ENCODE measurements at regions not wholly inside any gene's neighbourhood (a gene's known extent, or its start where the extent isn't known, plus 50 kb on each side); places are given as distances from the start of the nearest gene placed in this dataset.

GRCh38 chr2:183680573-183680972 lies 556.3 kb downstream of the NUP35 start:
- DNase-seq: no peak
- H3K36me3 ChIP-seq (ENCODE audit: control insufficient read depth in 2 of 2, extremely low read depth in 1 of 2, insufficient read depth in 1 of 2, low read length in 1 of 2): no peaks in the 10 kb centered on the region
- no peaks in the 10 kb centered on the region for H3K4me1 ChIP-seq (ENCODE audit: control insufficient read depth in 1 of 2, extremely low read depth in 1 of 2, insufficient read depth in 2 of 2, low read length in 2 of 2)
- H3K36me3 Mint-ChIP-seq: no peaks in the 10 kb centered on the region
- POLR2A ChIA-PET: no interaction called here
- no CpG with 5 or more reads among the region's 2 CpGs for WGBS (ENCODE audit: insufficient coverage)
- H3K4me1 Mint-ChIP-seq: no peaks in the 10 kb centered on the region
- no peaks in the 10 kb centered on the region for H3K27me3 Mint-ChIP-seq
- no peak overlapping the region for H3K27ac Mint-ChIP-seq
- H3K9me3 Mint-ChIP-seq: peaks cover 3 to 24% (median 7%) of the 10 kb centered on the region in 3 donors
- no peaks in the 10 kb centered on the region for H3K9me3 ChIP-seq
- no peak overlapping the region for H3K27ac ChIP-seq (ENCODE audit: low read length)
- no peak for ATAC-seq (replicated peaks in 1 of 4)
- no peak overlapping the region for H3K4me3 Mint-ChIP-seq
- no peak overlapping the region for H3K4me3 ChIP-seq (ENCODE audit: control insufficient read depth in 1 of 2, extremely low read depth in 1 of 2, low read length in 1 of 2)
- no peaks in the 10 kb centered on the region for H3K27me3 ChIP-seq (replicated peaks in 1 of 2; ENCODE audit: control insufficient read depth in 2 of 2, extremely low read depth in 1 of 2, insufficient read depth in 2 of 2, low read length in 1 of 2)
- CTCF ChIA-PET: no interaction called here

GRCh38 chr2:183684686-183685085 lies 560.4 kb downstream of the NUP35 start:
- Histone ChIP-seq H3K9me3 (no peaks in the 10 kb centered on the region), H3K4me3 (ENCODE audit: control insufficient read depth in 1 of 2, extremely low read depth in 1 of 2, low read length in 1 of 2) (no peak overlapping the region), H3K27ac (ENCODE audit: low read length) (no peak overlapping the region), H3K4me1 (ENCODE audit: control insufficient read depth in 1 of 2, extremely low read depth in 1 of 2, insufficient read depth in 2 of 2, low read length in 2 of 2) (no peaks in the 10 kb centered on the region), H3K36me3 (ENCODE audit: control insufficient read depth in 2 of 2, extremely low read depth in 1 of 2, insufficient read depth in 1 of 2, low read length in 1 of 2) (no peaks in the 10 kb centered on the region), H3K27me3 (replicated peaks in 1 of 2; ENCODE audit: control insufficient read depth in 2 of 2, extremely low read depth in 1 of 2, insufficient read depth in 2 of 2, low read length in 1 of 2) (no peaks in the 10 kb centered on the region)
- no peak overlapping the region for H3K4me3 Mint-ChIP-seq
- H3K9me3 Mint-ChIP-seq: peaks cover 13 to 41% (median 18%) of the 10 kb centered on the region in 3 donors
- no peak overlapping the region for H3K27ac Mint-ChIP-seq
- H3K36me3 Mint-ChIP-seq: no peaks in the 10 kb centered on the region
- no peaks in the 10 kb centered on the region for H3K27me3 Mint-ChIP-seq
- ChIA-PET CTCF (no interaction called here), POLR2A (no interaction called here)
- WGBS (ENCODE audit: insufficient coverage): no CpG with 5 or more reads among the region's 2 CpGs
- ATAC-seq (replicated peaks in 1 of 4) (no peak), DNase-seq (no peak)
- no peaks in the 10 kb centered on the region for H3K4me1 Mint-ChIP-seq

GRCh38 chr2:183696028-183696427 lies 571.8 kb downstream of the NUP35 start:
- Histone ChIP-seq H3K27ac (ENCODE audit: low read length) (no peak overlapping the region), H3K36me3 (ENCODE audit: control insufficient read depth in 2 of 2, extremely low read depth in 1 of 2, insufficient read depth in 1 of 2, low read length in 1 of 2) (no peaks in the 10 kb centered on the region), H3K4me1 (ENCODE audit: control insufficient read depth in 1 of 2, extremely low read depth in 1 of 2, insufficient read depth in 2 of 2, low read length in 2 of 2) (no peaks in the 10 kb centered on the region), H3K27me3 (replicated peaks in 1 of 2; ENCODE audit: control insufficient read depth in 2 of 2, extremely low read depth in 1 of 2, insufficient read depth in 2 of 2, low read length in 1 of 2) (no peaks in the 10 kb centered on the region), H3K9me3 (peaks cover 2% of the 10 kb centered on the region), H3K4me3 (ENCODE audit: control insufficient read depth in 1 of 2, extremely low read depth in 1 of 2, low read length in 1 of 2) (no peak overlapping the region)
- Mint-ChIP-seq H3K27me3 (no peaks in the 10 kb centered on the region), H3K9me3 (peaks cover 0 to 42% (median 18%) of the 10 kb centered on the region in 3 donors), H3K27ac (no peak overlapping the region), H3K36me3 (no peaks in the 10 kb centered on the region), H3K4me1 (no peaks in the 10 kb centered on the region), H3K4me3 (no peak overlapping the region)
- WGBS (ENCODE audit: insufficient coverage): 29% methylated on average over 2 of the region's 4 CpGs
- POLR2A ChIA-PET: no interaction called here
- CTCF ChIA-PET: no interaction called here
- ATAC-seq (replicated peaks in 1 of 4) (no peak), DNase-seq (no peak)

GRCh38 chr2:183709829-183710228 lies 585.6 kb downstream of the NUP35 start:
- peaks cover 0 to 15% (median 10%) of the 10 kb centered on the region in 3 donors for H3K9me3 Mint-ChIP-seq
- H3K27ac ChIP-seq (ENCODE audit: low read length): no peak overlapping the region
- POLR2A ChIA-PET: no interaction called here

GRCh38 chr2:183718246-183718645 lies 594.0 kb downstream of the NUP35 start:
- Histone ChIP-seq H3K27me3 (replicated peaks in 1 of 2; ENCODE audit: control insufficient read depth in 2 of 2, extremely low read depth in 1 of 2, insufficient read depth in 2 of 2, low read length in 1 of 2) (no peaks in the 10 kb centered on the region), H3K4me1 (ENCODE audit: control insufficient read depth in 1 of 2, extremely low read depth in 1 of 2, insufficient read depth in 2 of 2, low read length in 2 of 2) (no peaks in the 10 kb centered on the region), H3K9me3 (peaks cover 2% of the 10 kb centered on the region), H3K27ac (ENCODE audit: low read length) (no peak overlapping the region), H3K36me3 (ENCODE audit: control insufficient read depth in 2 of 2, extremely low read depth in 1 of 2, insufficient read depth in 1 of 2, low read length in 1 of 2) (no peaks in the 10 kb centered on the region), H3K4me3 (ENCODE audit: control insufficient read depth in 1 of 2, extremely low read depth in 1 of 2, low read length in 1 of 2) (no peak overlapping the region)
- H3K27me3 Mint-ChIP-seq: no peaks in the 10 kb centered on the region
- ChIA-PET POLR2A (no interaction called here), CTCF (no interaction called here)
- H3K27ac Mint-ChIP-seq: no peak overlapping the region
- WGBS (ENCODE audit: insufficient coverage): no CpG with 5 or more reads among the region's 3 CpGs
- ATAC-seq (replicated peaks in 1 of 4) (no peak), DNase-seq (no peak)
- no peaks in the 10 kb centered on the region for H3K4me1 Mint-ChIP-seq
- no peak overlapping the region for H3K4me3 Mint-ChIP-seq
- H3K9me3 Mint-ChIP-seq: peaks cover 0 to 11% (median 6%) of the 10 kb centered on the region in 3 donors
- H3K36me3 Mint-ChIP-seq: no peaks in the 10 kb centered on the region

More at GRCh38 chr2:183709829-183710228, 585.6 kb downstream of the NUP35 start:
- Mint-ChIP-seq H3K27ac (no peak overlapping the region), H3K4me1 (no peaks in the 10 kb centered on the region), H3K4me3 (no peak overlapping the region), H3K36me3 (no peaks in the 10 kb centered on the region), H3K27me3 (no peaks in the 10 kb centered on the region)
- CTCF ChIA-PET: no interaction called here
- ATAC-seq (replicated peaks in 1 of 4): no peak
- H3K4me3 ChIP-seq (ENCODE audit: control insufficient read depth in 1 of 2, extremely low read depth in 1 of 2, low read length in 1 of 2): no peak overlapping the region
- H3K4me1 ChIP-seq (ENCODE audit: control insufficient read depth in 1 of 2, extremely low read depth in 1 of 2, insufficient read depth in 2 of 2, low read length in 2 of 2): no peaks in the 10 kb centered on the region
- DNase-seq: no peak
- H3K9me3 ChIP-seq: peaks cover 2% of the 10 kb centered on the region
- H3K27me3 ChIP-seq (replicated peaks in 1 of 2; ENCODE audit: control insufficient read depth in 2 of 2, extremely low read depth in 1 of 2, insufficient read depth in 2 of 2, low read length in 1 of 2): no peaks in the 10 kb centered on the region
- 67% methylated on average over 1 of the region's 1 CpG for whole genome bisulfite sequencing (ENCODE audit: insufficient coverage)
- H3K36me3 ChIP-seq (ENCODE audit: control insufficient read depth in 2 of 2, extremely low read depth in 1 of 2, insufficient read depth in 1 of 2, low read length in 1 of 2): no peaks in the 10 kb centered on the region

- Mint-ChIP-seq H3K4me3 (no peak overlapping the region), H3K9me3 (peaks cover 5 to 9% (median 9%) of the 10 kb centered on the region in 3 donors), H3K27me3 (no peaks in the 10 kb centered on the region), H3K4me1 (no peaks in the 10 kb centered on the region), H3K36me3 (no peaks in the 10 kb centered on the region), H3K27ac (no peak overlapping the region)
- H3K27me3 ChIP-seq (replicated peaks in 1 of 2; ENCODE audit: control insufficient read depth in 2 of 2, extremely low read depth in 1 of 2, insufficient read depth in 2 of 2, low read length in 1 of 2): no peaks in the 10 kb centered on the region
- ATAC-seq (replicated peaks in 1 of 4) (no peak), DNase-seq (no peak)
- no peaks in the 10 kb centered on the region for H3K9me3 ChIP-seq
- ChIA-PET POLR2A (no interaction called here), CTCF (no interaction called here)
- H3K36me3 ChIP-seq (ENCODE audit: control insufficient read depth in 2 of 2, extremely low read depth in 1 of 2, insufficient read depth in 1 of 2, low read length in 1 of 2): no peaks in the 10 kb centered on the region
- no peak overlapping the region for H3K4me3 ChIP-seq (ENCODE audit: control insufficient read depth in 1 of 2, extremely low read depth in 1 of 2, low read length in 1 of 2)
- no CpG with 5 or more reads among the region's 2 CpGs for WGBS (ENCODE audit: insufficient coverage)
- H3K27ac ChIP-seq (ENCODE audit: low read length): no peak overlapping the region
- no peaks in the 10 kb centered on the region for H3K4me1 ChIP-seq (ENCODE audit: control insufficient read depth in 1 of 2, extremely low read depth in 1 of 2, insufficient read depth in 2 of 2, low read length in 2 of 2)
Measured at GRCh38 chr2:183723278-183723677, 599.0 kb downstream of the NUP35 start.

GRCh38 chr2:183729380-183729779 lies 605.1 kb downstream of the NUP35 start:
- no peaks in the 10 kb centered on the region for H3K4me1 Mint-ChIP-seq
- no CpG with 5 or more reads among the region's 2 CpGs for WGBS (ENCODE audit: insufficient coverage)
- Histone ChIP-seq H3K27ac (ENCODE audit: low read length) (no peak overlapping the region), H3K4me3 (ENCODE audit: control insufficient read depth in 1 of 2, extremely low read depth in 1 of 2, low read length in 1 of 2) (no peak overlapping the region), H3K27me3 (replicated peaks in 1 of 2; ENCODE audit: control insufficient read depth in 2 of 2, extremely low read depth in 1 of 2, insufficient read depth in 2 of 2, low read length in 1 of 2) (no peaks in the 10 kb centered on the region), H3K36me3 (ENCODE audit: control insufficient read depth in 2 of 2, extremely low read depth in 1 of 2, insufficient read depth in 1 of 2, low read length in 1 of 2) (no peaks in the 10 kb centered on the region), H3K9me3 (no peaks in the 10 kb centered on the region), H3K4me1 (ENCODE audit: control insufficient read depth in 1 of 2, extremely low read depth in 1 of 2, insufficient read depth in 2 of 2, low read length in 2 of 2) (no peaks in the 10 kb centered on the region)
- ChIA-PET CTCF (no interaction called here), POLR2A (no interaction called here)
- DNase-seq (no peak), ATAC-seq (replicated peaks in 1 of 4) (no peak)
- H3K9me3 Mint-ChIP-seq: peaks cover 8 to 15% (median 13%) of the 10 kb centered on the region in 3 donors
- H3K36me3 Mint-ChIP-seq: no peaks in the 10 kb centered on the region
- H3K4me3 Mint-ChIP-seq: no peak overlapping the region
- no peak overlapping the region for H3K27ac Mint-ChIP-seq
- no peaks in the 10 kb centered on the region for H3K27me3 Mint-ChIP-seq
